ENCODE measurements at regions not wholly inside any gene's neighbourhood (a gene's known extent, or its start where the extent isn't known, plus 50 kb on each side); places are given as distances from the start of the nearest gene placed in this dataset.
"Not testable (repeated sequence)": the region's sequence is repeated elsewhere in the genome, so short reads cannot be mapped to it uniquely, and the experiment has no call there.

DNA sequence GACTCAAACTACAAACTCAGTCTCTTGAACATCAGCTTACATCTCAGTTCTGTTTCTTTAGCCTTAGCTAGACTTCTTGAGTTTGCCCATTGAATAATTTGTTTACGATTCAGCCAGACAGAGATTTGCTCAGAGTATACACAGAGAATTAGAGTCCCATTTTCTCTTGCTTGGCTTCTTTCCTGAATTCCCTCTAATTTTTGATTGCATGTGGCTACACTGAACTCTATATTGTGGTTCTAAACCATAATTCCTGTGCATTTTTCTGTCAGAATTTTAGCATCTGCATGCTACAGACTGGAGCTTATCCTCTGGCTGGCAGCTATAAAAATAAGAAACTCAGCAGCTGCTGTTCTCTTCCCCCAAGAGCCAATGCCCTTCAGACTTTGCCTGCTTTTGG is 354.9 kb downstream of the MDFIC start:
- no peak for DNase-seq (ENCODE audit: low read depth)

DNA sequence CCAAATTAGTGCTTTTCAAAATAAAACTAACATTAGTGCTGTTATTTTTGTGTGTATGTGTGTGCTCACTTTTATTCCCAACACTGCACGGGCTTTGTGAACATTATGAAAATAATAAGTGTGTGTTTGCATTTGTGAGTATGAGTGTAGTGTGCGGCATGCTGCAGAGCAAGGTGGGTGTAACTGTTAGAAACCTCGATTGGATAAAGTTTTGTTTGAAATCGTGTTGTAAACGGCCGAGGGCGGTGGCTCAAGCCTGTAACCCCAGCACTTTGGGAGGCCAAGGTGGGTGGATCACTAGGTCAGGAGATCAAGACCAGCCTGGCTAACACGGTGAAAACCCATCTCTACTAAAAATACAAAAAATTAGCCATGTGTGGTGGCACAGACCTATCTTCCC is 352.0 kb downstream of the MDFIC start:
- DNase-seq (ENCODE audit: low read depth), result not testable (repeated sequence)

DNA sequence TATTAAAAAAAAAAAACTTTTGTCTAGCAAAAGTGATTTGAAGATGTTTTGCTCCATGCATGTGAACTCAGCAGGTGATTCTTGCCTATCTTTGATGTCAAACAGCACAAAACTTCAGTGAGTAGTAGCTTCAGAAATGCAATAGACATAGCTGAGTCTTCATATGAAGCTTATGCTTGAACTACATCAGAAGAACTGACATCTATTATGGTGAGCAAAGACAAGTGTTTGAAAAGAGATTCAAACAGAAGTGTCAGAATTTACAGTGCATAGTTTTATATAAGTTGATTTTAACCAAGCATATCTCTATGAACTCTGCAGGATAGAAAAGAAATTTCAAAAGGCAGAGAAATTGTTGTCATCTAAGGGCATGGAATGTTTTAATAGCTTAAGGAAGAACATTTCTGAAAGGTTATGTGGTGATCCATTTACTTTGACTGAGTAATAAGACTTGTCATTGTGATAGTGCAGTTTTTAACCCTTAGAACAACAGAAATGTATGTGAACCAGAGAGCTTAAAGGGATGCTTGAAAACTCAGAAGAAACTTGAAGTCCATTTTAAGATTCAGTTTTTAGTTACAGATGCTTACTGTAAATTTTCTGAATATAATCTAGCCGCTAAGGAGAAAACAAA is 351.4 kb downstream of the MDFIC start:
- DNase-seq (ENCODE audit: low read depth), result no peak

DNA sequence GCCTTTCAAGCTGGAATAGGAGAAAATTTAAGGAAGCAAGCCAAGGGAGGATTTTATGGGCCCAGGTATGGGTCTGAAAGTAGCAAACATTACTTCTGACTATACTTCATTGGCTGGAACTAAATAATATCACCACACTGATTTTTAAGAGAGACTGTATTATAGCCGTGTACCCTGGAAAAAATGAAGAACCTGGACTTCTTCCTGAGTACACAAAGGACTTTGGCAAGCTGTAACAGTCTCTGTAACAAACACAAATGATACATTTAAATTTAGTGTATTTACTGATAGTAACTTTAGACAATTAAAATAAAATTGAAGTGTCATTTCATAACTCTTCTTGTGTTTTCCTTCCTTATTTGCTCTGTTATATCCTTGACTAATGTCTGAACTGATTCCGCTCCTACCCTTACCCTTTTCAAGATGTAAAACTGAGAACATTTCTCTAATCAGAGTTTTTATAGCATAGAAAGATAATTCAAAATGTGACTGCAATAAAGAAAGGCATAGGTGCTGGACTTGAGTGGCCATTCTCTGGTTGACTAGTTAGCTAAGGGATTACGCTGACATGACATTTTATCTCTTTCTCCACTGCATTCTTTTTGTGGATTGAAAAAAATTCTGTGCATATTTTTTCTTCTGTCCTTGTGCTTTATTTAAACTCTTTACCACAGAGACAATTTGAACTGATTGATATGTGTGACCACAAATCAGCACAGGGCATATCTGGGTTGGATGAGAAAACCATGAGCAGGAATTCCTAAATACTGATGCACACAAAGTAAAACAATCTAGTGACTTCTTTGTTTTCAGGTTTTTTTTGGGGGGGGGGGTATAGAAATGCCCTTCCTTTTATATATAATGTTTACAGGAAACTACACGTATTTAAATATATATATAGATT is 349.7 kb downstream of the MDFIC start:
- peak; percentile 72 for DNase-seq (ENCODE audit: low read depth)

DNA sequence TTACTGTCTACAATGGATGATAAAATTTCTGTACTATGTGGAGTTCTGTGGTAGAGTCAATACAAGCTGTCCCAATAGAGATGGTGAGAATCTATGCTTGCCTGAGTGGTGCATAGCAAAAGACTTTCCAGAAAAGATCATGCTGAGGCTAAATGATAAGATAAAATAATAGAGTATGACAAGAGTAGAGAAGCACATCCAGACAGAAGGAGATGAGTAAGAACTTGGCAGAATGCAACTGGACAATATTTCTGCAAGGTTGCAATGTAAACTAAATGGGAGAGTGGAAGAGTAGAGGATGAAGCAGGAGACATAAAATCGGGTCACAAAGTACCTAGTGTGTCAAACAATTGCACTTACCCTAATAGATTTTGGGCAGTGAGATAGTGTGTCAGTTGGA is 347.6 kb downstream of the MDFIC start:
- DNase-seq (ENCODE audit: low read depth), result no peak

DNA sequence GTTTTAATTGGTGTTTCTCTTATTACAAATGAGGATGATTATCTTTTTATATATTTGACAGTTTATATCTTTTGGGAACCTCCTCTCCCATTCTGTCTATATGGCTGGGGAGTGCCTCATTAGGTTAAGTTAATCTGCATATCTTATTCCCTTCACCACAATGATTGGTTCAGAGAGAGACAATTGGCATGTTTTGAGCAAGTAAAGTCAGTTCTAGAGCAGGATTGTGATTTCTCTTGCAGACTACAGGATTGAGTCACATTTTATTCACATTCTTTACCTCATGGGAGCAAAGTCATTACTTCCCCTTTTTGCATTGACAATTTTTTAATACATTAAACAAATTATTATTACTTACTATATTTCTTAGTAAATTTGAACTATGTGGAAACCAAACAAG is 345.6 kb downstream of the MDFIC start:
- DNase-seq (ENCODE audit: low read depth), result no peak

DNA sequence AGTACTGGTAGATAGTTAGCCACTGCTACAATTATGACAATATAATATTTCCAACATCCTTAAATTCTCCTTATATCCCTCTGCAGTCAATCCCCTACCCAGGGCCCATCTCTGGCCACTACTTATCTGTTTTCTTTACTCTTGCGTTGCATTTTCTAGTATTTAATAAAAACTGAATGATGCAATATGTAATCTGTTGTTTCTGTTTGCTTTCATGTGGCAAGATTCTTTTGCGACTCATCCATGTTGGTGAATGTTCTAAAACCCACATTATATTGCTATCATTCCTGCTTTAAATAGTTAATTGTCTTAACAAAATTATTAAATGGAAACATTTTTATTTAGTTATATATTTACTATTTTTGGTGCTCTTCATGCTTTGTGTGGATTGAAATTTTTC is 338.5 kb downstream of the MDFIC start:
- peak; percentile 73 for DNase-seq (ENCODE audit: low read depth)

DNA sequence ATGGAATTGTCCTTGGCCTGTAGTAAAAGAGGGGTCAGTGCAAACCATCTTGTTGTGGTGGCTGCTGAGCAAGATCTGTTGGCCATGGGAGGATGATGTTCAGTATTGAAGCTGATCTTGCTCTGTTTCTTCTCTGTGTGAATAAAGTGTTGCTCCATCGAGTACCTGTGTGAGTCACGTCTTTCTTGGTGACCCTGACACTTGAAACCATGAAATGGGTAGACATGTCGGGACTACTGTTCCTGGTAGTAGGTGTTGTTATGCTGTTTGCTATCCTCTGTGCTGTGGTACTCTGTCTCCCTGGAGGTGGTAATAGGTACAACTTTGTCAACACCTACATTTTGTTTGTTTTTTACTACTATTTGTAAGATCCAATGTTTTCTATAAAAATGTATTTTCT is 330.6 kb downstream of the MDFIC start:
- DNase-seq (ENCODE audit: low read depth), result no peak

DNA sequence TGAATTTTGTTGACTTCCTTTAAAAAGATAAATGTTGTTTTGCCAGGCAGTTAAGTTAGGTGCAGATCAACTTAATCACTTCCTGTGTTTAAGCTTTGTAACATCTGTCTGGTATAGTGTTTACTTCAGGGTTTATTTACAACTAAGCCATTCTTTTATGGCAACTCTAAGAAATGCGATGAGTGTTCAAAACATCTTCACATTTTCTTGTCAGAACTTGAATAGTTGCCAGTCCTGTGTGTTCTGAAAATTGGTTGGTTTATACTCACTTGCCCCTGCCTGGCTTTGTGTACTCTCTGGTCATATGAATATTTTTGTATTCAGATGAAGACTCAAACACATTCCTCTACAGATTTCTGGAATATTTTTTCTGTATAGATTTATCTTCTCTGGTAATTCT is 327.2 kb downstream of the MDFIC start:
- peak; percentile 68 for DNase-seq (ENCODE audit: low read depth)

DNA sequence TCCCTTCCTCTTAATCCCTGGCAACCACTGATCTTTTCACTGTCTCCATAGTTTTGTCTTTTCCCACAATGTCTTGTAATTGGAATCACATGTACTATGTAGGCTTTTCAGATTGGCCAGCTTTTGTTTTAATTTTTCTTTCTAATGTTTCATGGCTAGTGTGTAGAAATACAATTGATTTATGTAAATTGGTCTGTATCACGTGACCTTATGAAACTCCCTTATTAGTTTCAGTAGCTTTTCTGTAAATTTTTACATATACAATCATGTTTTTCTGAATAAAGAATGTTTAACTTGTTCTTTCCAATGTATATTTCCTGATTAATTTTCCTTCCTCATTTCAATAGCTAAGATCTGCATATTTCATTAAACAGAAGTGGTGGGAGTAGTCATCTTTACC is 319.3 kb downstream of the MDFIC start:
- DNase-seq (ENCODE audit: low read depth), result no peak

DNA sequence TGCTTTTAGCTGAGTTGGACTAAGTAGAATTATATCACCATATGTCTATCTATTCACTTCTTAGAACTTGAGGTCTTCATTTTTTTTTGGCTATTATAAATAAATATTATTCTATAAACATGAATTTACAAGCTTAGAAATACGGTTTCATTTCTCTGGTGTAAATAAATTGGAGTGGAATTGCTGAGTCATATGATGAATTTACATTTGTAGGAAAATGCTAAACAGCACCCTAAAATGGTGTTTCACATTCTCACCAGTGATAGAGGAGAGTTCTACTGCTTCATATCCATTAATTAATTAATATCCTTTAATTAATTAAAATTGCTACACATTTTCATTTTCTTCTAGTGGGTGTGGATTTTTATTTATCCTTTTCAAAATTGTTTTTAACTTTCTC is 318.3 kb downstream of the MDFIC start:
- no peak for DNase-seq (ENCODE audit: low read depth)

DNA sequence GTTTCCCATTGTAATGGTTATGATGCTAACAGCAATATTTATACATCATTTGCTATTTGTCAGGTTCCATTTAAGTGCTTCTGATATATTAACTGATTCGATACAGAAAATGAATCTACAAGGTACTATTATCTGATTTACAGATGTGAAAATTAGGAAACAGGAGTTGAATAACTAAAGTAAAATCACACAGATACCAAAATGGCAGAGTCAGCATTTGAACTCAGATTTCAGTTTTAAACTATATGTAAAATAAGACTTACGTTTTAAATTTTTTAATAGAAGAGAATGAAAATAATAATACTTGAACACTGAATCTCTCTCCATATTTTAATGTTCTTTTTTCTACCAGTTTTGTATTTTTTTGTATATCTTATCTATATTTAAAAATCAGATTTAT is 313.2 kb downstream of the MDFIC start:
- DNase-seq (ENCODE audit: low read depth), result no peak

DNA sequence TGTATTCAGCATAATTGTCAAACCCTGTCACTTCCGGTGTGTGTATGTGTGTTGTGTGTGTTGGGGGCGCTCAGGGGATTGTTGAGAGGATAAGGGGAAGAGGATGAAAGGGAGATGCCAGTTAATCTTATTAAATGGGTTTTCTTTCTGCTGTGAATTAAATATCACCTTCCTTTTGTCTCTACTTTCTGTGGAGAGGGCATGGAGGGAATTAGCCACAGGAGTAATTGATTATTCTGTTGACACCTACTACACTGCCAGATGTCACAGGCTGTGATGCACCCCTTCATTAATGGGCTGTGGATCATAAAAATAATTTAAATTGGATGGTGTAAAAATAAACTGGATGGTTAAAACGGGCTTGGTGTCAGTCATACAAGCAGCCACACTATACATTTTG is 311.9 kb downstream of the MDFIC start:
- DNase-seq (ENCODE audit: low read depth), result no peak

DNA sequence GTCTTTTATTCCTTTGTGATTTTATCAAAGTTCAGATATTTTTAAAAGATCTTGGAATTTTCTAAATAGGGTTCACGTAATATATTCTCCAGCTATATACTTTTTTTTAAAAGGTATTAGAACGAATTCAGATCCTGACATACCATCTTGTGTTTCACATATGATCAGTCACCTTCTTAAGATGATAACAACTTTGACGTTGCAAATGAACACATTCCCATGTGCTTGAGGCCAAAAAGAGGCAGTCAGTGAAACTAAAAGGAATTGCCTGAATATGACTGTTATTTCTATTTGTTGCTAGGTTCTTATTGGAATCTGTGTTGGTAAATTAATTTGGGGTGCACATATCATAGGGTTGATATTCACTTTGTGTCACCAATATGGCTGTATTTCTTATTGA is 310.1 kb downstream of the MDFIC start:
- peak; percentile 23 for DNase-seq (ENCODE audit: low read depth)

DNA sequence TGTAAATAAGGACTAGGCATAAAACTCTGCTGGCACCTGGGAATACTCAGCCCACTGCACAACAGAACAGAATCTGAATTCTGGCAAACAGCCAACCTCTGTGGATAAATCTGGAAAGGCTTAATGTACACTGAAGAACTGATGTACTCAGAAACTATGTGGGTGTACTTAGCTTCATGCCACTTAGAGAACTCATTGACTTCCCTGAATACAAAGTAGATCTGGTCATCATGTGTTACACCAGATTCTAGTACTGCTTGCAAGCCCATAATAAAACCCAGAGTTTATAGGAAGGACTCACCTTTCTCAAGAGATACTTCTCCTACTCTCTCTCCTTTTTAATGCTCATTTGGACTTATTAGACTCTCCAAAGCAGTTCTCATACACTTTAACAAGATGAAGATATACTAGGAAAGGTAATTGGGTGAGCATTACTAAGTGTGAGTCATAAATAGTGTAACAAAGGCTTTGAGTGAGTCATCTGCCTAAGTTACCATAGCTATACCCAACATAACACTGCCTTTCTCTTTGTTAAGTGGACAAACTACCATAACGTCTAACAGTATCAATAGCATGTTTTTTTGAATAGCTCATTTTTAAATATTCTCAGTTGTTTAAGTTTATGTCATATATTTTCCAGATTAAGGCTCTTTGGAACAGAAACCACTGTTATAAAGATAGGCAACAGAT is 309.1 kb downstream of the MDFIC start:
- peak; percentile 97 for DNase-seq (ENCODE audit: low read depth)

DNA sequence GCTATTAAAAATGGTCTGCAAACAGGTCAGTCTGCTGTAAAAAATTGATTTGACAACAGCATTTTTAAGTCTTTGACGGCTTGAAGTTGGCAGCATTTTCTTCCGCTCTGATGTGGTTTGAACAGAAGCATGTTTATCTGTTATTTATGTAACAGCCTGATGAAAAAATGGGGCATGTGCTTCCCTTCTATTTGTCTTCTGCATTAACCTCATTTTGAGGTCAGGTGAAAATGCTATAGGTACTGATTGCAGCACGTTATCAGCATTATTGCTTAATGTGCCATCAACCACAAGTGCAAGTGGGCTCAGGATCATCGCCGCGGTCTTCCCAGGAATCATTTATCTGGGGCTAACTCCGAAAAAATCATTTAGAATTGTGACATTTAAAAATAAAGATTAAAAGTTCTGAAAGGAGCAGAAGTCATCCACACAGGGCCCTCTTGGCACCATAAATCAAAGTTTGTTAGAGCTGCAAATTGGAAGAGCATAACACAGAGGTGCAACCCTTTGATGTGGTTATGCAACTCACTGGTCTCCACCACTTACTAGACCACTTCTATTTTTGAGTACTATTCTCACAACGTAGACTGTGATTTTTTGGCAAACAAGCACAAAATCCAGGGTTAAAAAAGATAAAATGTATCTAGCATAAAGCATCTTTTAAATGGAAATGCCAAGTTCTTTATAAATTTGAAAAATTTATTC is 307.7 kb downstream of the MDFIC start:
- DNase-seq (ENCODE audit: low read depth), result no peak

DNA sequence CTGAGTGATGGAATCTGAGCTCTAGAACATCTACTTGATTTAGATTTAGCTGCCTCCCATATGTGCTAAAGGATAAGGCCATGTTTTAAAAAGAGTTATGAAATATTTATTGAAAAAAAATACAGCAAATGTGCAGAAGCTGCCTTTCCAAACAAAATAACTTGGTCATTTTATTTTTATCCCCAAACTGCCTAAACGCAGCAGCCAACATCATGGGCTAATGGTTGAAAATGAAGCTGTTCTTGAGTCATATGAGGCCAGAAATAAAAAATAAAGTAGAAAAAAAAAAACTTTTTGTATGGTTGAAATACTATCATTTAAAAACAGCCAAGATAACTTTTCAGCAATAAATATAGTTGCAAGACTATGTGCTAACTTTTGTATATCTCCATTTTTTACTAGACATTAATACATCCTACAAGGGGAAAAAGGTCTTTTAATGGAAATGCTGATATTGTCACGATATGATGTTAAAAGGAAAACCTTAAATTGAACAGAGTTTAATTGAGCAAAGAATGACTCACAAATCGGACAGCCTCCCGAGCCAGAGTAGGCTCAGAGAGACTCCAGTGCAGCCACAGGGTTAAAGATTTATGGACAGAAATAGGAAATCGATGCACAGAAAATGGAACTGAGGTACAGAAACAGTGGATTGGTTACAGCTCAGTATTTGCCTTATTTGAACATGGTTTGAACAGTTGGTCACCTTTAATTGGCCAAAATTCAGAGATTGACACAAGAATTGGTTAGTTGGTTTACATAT is 305.8 kb downstream of the MDFIC start:
- no peak for DNase-seq (ENCODE audit: low read depth)

DNA sequence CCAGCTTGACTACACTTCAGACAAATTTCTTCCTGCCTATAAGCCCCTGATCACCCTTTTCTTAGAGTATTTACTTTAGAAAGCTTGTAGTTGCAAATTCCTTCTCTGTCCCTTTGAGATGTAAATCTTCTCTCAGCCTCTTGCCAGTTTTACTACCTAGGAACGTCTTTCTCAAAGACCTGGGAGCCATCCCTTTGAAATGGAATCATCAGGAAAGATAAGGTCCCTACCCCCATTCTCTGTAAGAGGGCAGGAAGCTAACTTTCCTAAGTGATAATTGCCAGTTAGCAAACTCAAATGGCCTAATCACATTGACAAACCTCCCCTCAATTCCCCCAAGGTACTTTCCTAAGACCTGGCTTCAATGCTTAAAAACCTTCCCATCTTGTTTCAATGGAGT is 304.5 kb downstream of the MDFIC start:
- DNase-seq (ENCODE audit: low read depth), result no peak

DNA sequence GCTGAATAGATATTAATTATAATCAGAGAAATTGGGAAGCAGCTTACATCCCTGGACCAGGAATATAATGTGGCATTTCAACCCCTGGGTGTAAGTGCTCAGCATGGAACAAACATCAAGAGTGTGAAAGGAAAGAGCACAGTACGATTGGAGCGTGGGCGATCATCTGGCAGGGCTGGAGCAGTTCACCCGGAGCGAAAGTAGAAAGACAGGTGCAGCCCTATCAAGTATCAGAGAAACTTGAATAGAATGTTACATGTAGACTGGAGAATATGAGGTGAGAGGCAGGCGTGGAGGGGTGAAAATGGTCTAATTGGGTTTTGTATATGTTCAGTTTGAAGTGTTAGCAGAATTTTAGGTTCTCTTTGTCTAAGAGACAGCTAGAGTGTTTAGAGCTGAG is 303.0 kb downstream of the MDFIC start:
- DNase-seq (ENCODE audit: low read depth), result no peak

DNA sequence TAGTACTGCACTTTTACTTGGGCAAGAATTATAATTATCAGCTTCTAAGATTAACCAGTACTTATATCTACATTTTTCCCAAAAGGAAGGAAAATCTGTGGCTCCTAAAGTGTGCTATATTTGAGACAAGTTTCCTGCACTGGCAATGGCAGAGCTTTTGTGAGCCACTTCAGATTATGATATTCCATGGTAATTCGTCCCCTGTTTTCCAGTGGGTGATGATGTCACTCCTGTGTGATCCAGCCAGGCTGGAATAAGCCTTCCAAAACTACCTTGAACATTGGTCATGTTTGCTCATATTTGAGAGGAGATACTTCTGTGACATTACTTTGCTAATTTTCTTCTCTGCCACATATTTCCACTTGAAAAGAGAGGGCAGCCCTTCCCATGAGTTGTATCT is 302.1 kb downstream of the MDFIC start:
- no peak for DNase-seq (ENCODE audit: low read depth)

DNA sequence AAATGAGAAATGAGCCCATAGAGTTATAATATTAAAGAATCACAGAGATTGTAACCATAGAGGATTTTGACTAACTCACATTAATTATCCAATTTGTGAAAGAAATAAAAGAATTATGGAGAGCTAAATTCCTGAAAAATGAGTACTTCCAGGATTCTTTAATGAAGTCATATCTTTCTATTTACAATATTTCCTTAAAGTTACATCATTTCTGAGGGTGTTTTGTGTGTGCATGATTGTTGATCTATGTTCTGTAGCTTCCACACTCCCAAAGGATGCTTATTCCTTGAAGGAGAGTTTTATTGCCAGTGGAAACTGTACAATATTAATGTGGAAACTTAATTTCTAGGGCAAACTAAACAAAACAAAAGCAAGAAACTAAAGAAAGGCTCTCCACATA is 299.6 kb downstream of the MDFIC start:
- no peak for DNase-seq (ENCODE audit: low read depth)

All from LHCN-M2 (cell line).